H1 (cell line): ENCODE measurements at regions not wholly inside any gene's neighbourhood (a gene's known extent, or its start where the extent isn't known, plus 50 kb on each side); places are given as distances from the start of the nearest gene placed in this dataset.

Experiments
- CTCF ChIA-PET: fragments of 300-600 bp; sonication (Branson Sonifier 250); formaldehyde crosslinking; loops from one replicate; lab custom pipeline; 2021; ENCODE audit not compliant: partially characterized antibody; lab: Charles Lee
- POLR2A ChIA-PET: fragments of 300-600 bp; sonication (Branson Sonifier 250); formaldehyde crosslinking; loops from one replicate; lab custom pipeline; 2021; ENCODE audit warnings: inconsistent platforms; ENCODE audit not compliant: partially characterized antibody; lab: Charles Lee
- DNase-seq, 2 experiments: peaks; one replicate each; pipeline versions ENCODE4 v3.0.0 to v3.0.0-alpha.2; 2010 to 2022; ENCODE audit warnings: low spot score in 2 of 2, low read depth in 1 of 2, mixed read lengths in 1 of 2
- FAIRE-seq: peaks from 2 replicates; lab custom pipeline; 2011; peaks lifted over from hg19 to GRCh38; lab: Jason Lieb, UNC
- H2AFZ ChIP-seq: 2 replicates; pipeline ENCODE4 v1.8.1; 2012; ENCODE audit warnings: low read length, inconsistent platforms
- H2AK5ac ChIP-seq: 2 replicates; pipeline ENCODE4 v1.6.1; 2013; ENCODE audit warnings: low read depth, low read length
- H2BK120ac ChIP-seq: replicated peaks from 2 replicates; pipeline ENCODE3; 2013; ENCODE audit warnings: low read depth, low read length, inconsistent platforms
- H2BK12ac ChIP-seq: 2 replicates; pipeline ENCODE4 v1.6.1; 2013; ENCODE audit warnings: low read depth, low read length
- H2BK15ac ChIP-seq: 2 replicates; pipeline ENCODE4 v1.6.1; 2013; ENCODE audit warnings: low read length
- H2BK20ac ChIP-seq: 2 replicates; pipeline ENCODE4 v1.6.1; 2013; ENCODE audit warnings: low read length
- H2BK5ac ChIP-seq: 2 replicates; pipeline ENCODE4 v1.6.1; 2013; ENCODE audit warnings: low read depth, low read length
- H3K14ac ChIP-seq: 2 replicates; pipeline ENCODE4 v1.6.1; 2013; ENCODE audit warnings: inconsistent platforms; ENCODE audit not compliant: insufficient read length
- H3K18ac ChIP-seq: 2 replicates; pipeline ENCODE4 v1.6.1; 2013; ENCODE audit warnings: low read length; ENCODE audit errors: extremely low read depth
- H3K23ac ChIP-seq: 2 replicates; pipeline ENCODE4 v1.6.1; 2013; ENCODE audit warnings: inconsistent platforms; ENCODE audit not compliant: insufficient read length
- H3K23me2 ChIP-seq: 2 replicates; pipeline ENCODE4 v1.6.1; 2013; ENCODE audit warnings: low read depth, low read length
- H3K27ac ChIP-seq: 2 replicates; pipeline ENCODE4 v1.6.1; 2011; ENCODE audit warnings: low read depth, low read length, inconsistent platforms
- H3K27me3 ChIP-seq, 4 experiments: replicated peaks in 1 of 4; 1 replicate in 1 of 4; 2 replicates in 3 of 4; pipeline versions ENCODE4 v1.6.1 to v1.8.1; 2011 to 2013; ENCODE audit warnings: low read length in 3 of 4, mild to moderate bottlenecking in 3 of 4, inconsistent platforms in 2 of 4, mixed read lengths in 2 of 4, moderate library complexity in 1 of 4; ENCODE audit not compliant: control insufficient read depth in 3 of 4, insufficient read depth in 3 of 4; ENCODE audit errors: extremely low read depth in 1 of 4
- H3K36me3 ChIP-seq, 4 experiments: 2 replicates each; pipeline versions ENCODE4 v1.6.1 to v1.8.1; 2011 to 2013; ENCODE audit warnings: mild to moderate bottlenecking in 4 of 4, low read length in 3 of 4, moderate library complexity in 2 of 4, control low read depth in 1 of 4, inconsistent platforms in 1 of 4; ENCODE audit not compliant: insufficient read depth in 4 of 4, control insufficient read depth in 2 of 4
- H3K4ac ChIP-seq: replicated peaks from 2 replicates; pipeline ENCODE3; 2013; ENCODE audit warnings: low read length, low read depth, mixed read lengths, inconsistent platforms; ENCODE audit not compliant: insufficient read length
- H3K4me1 ChIP-seq, 4 experiments: replicated peaks in 1 of 4; 1 replicate in 1 of 4; 2 replicates in 3 of 4; pipeline versions ENCODE4 v1.6.1 to v1.8.1; 2011 to 2013; ENCODE audit warnings: low read length in 3 of 4, inconsistent platforms in 2 of 4, mixed read lengths in 1 of 4; ENCODE audit not compliant: insufficient read depth in 4 of 4, control insufficient read depth in 3 of 4
- H3K4me2 ChIP-seq, 2 experiments: 2 replicates each; pipeline versions ENCODE4 v1.6.1 to v1.8.1; 2011 to 2013; ENCODE audit warnings: low read depth in 2 of 2, low read length in 2 of 2, control low read depth in 1 of 2, inconsistent platforms in 1 of 2, mild to moderate bottlenecking in 1 of 2; ENCODE audit not compliant: insufficient read depth in 1 of 2
- H3K4me3 ChIP-seq, 4 experiments: fragments of 200-600, 300-600 bp in 1 of 4; sonication (generic), shearing (Covaris generic), sonication (Bioruptor Twin) in 1 of 4; 2 replicates each; pipeline versions ENCODE4 v1.5.1 to v1.8.1; 2011 to 2016; ENCODE audit warnings: low read length in 4 of 4, low read depth in 3 of 4, control low read depth in 2 of 4, inconsistent platforms in 2 of 4, mild to moderate bottlenecking in 2 of 4, mixed read lengths in 1 of 4, moderate library complexity in 1 of 4; ENCODE audit not compliant: insufficient read depth in 2 of 4; ENCODE audit errors: extremely low read depth in 1 of 4
- H3K56ac ChIP-seq: replicated peaks from 2 replicates; pipeline ENCODE3; 2013; ENCODE audit warnings: low read depth, mild to moderate bottlenecking, mixed read lengths, low read length, inconsistent platforms; ENCODE audit not compliant: insufficient read length
- H3K79me1 ChIP-seq: 2 replicates; pipeline ENCODE4 v1.6.1; 2013; ENCODE audit warnings: low read depth, low read length, control low read depth
- H3K79me2 ChIP-seq, 2 experiments: 2 replicates each; pipeline versions ENCODE4 v1.6.1 to v1.8.1; 2012 to 2013; ENCODE audit warnings: low read length in 2 of 2, mild to moderate bottlenecking in 2 of 2, inconsistent platforms in 1 of 2; ENCODE audit not compliant: insufficient read depth in 2 of 2, control insufficient read depth in 1 of 2
- H3K9ac ChIP-seq, 4 experiments: replicated peaks in 1 of 4; 1 replicate in 1 of 4; 2 replicates in 3 of 4; pipeline versions ENCODE4 v1.6.1 to v1.8.1; 2011 to 2013; ENCODE audit warnings: low read depth in 3 of 4, low read length in 3 of 4, control low read depth in 2 of 4, mild to moderate bottlenecking in 2 of 4, moderate library complexity in 2 of 4, inconsistent platforms in 1 of 4; ENCODE audit errors: extremely low read depth in 1 of 4
- H3K9me3 ChIP-seq, 2 experiments: 2 replicates each; pipeline versions ENCODE4 v1.6.1 to v1.8.1; 2012 to 2013; ENCODE audit warnings: mild to moderate bottlenecking in 2 of 2, moderate library complexity in 2 of 2, control low read depth in 1 of 2, inconsistent platforms in 1 of 2, low read depth in 1 of 2, low read length in 1 of 2, mixed read lengths in 1 of 2; ENCODE audit not compliant: insufficient read depth in 2 of 2
- H4K20me1 ChIP-seq, 2 experiments: replicated peaks in 1 of 2; 2 replicates each; pipeline versions ENCODE3 to v1.8.1; 2011 to 2013; ENCODE audit warnings: inconsistent platforms in 2 of 2, low read length in 2 of 2, mild to moderate bottlenecking in 1 of 2; ENCODE audit not compliant: insufficient read depth in 2 of 2, control insufficient read depth in 1 of 2
- H4K5ac ChIP-seq: 2 replicates; pipeline ENCODE4 v1.6.1; 2013; ENCODE audit warnings: low read length, low read depth, mixed read lengths, inconsistent platforms; ENCODE audit not compliant: insufficient read length
- H4K8ac ChIP-seq: 2 replicates; pipeline ENCODE4 v1.8.0; 2013; ENCODE audit warnings: mild to moderate bottlenecking, moderate library complexity, low read length, inconsistent platforms; ENCODE audit not compliant: insufficient read depth; ENCODE audit errors: extremely low read depth
- H4K91ac ChIP-seq: replicated peaks from 2 replicates; pipeline ENCODE3; 2013; ENCODE audit warnings: low read length, mixed read lengths, inconsistent platforms; ENCODE audit not compliant: insufficient read length
- BRCA1 ChIP-seq: IDR thresholded peaks from 2 replicates; pipeline ENCODE4 v1.6.1; 2012; ENCODE audit warnings: low read depth, low read length, improper control_type of control experiment
- TBP ChIP-seq: IDR thresholded peaks from 2 replicates; pipeline ENCODE4 v1.6.1; 2011; ENCODE audit warnings: low read depth, low read length, improper control_type of control experiment
- WGBS, 2 experiments: shearing (Covaris generic) in 1 of 2; methylation state at CpG; one replicate each; pipeline versions ENCODE4 v1.1.6 to v1.1.7; 2013 to 2015; ENCODE audit warnings: low lambda C conversion rate in 2 of 2, mixed read lengths in 2 of 2, inconsistent platforms in 1 of 2, low coverage in 1 of 2, missing lambda C conversion rate in 1 of 2; ENCODE audit not compliant: insufficient replicate concordance in 2 of 2, insufficient coverage in 1 of 2, insufficient read length in 1 of 2; ENCODE audit errors: extremely low coverage in 1 of 2, missing lambda C conversion rate in 1 of 2; 5-methylcytosine and 5-hydroxymethylcytosine counted together

GRCh38 chr2:147086715-147087114 lies 758.1 kb upstream of the ACVR2A start:
- POLR2A ChIA-PET = no interaction called here

More at GRCh38 chr2:147086715-147087114, 758.1 kb upstream of the ACVR2A start:
- no peak overlapping the region for H3K4me3 ChIP-seq
- no peaks in the 10 kb centered on the region for H3K79me2 ChIP-seq
- no peak for DNase-seq
- TF ChIP-seq TBP (no peak), BRCA1 (no peak)
- H3K9ac ChIP-seq = no peak overlapping the region
- H3K23me2 ChIP-seq = no peaks in the 10 kb centered on the region
- H3K27me3 ChIP-seq = no peaks in the 10 kb centered on the region
- CTCF ChIA-PET = interaction anchor here (0.6 to 5.8 kb wide), 4 partner anchors 11 to 1114 kb away, joined by 3 to 20 read pairs (median 3); no protein-coding TSS in a partner anchor
- H3K14ac ChIP-seq = no peak overlapping the region
- no peak overlapping the region for H3K18ac ChIP-seq
- no peak overlapping the region for H4K91ac ChIP-seq
- no peaks in the 10 kb centered on the region for H3K36me3 ChIP-seq
- no peak overlapping the region for H2BK12ac ChIP-seq
- no peak overlapping the region for H3K4ac ChIP-seq
- no peak overlapping the region for H4K8ac ChIP-seq
- H3K4me2 ChIP-seq = no peak overlapping the region
- WGBS, 2 experiments = 95% methylated on average over 2 of the region's 2 CpGs; no CpG with 5 or more reads in 1 of the 2 experiments
- H2BK120ac ChIP-seq = no peak overlapping the region
- H2BK5ac ChIP-seq = no peak overlapping the region
- H2BK15ac ChIP-seq = no peak overlapping the region
- H3K23ac ChIP-seq = no peak overlapping the region
- H3K56ac ChIP-seq = no peak overlapping the region
- no peak overlapping the region for H3K27ac ChIP-seq
- no peaks in the 10 kb centered on the region for H3K79me1 ChIP-seq
- no peaks in the 10 kb centered on the region for H3K9me3 ChIP-seq
- no peak overlapping the region for H2AFZ ChIP-seq
- H2BK20ac ChIP-seq = no peak overlapping the region
- no peaks in the 10 kb centered on the region for H3K4me1 ChIP-seq
- FAIRE-seq = no peak
- H4K20me1 ChIP-seq = no peaks in the 10 kb centered on the region
- no peak overlapping the region for H4K5ac ChIP-seq
- H2AK5ac ChIP-seq = no peak overlapping the region
